Activated gamma-delta T cell treated with Interleukin-2 at 50 U/mL for 16 hours (primary cell): ENCODE measurements at regions not wholly inside any gene's neighbourhood (a gene's known extent, or its start where the extent isn't known, plus 50 kb on each side); places are given as distances from the start of the nearest gene placed in this dataset.

ENCODE experiments used
- DNase-seq: peaks from one replicate; pipeline ENCODE4 v3.0.0-alpha.2; 2020

GRCh38 chr10:124346831-124347230, 71.9 kb downstream of the OAT start:
- no peak for DNase-seq

- no peak for DNase-seq
Measured at GRCh38 chr10:124345521-124345920, 73.2 kb downstream of the OAT start.

- no peak for DNase-seq
Measured at GRCh38 chr10:124344931-124345330, 73.8 kb downstream of the OAT start.

- DNase-seq: no peak
Measured at GRCh38 chr10:124344266-124344590, 74.5 kb downstream of the OAT start.

GRCh38 chr10:124343351-124344265, 75.1 kb downstream of the OAT start:
- no peak for DNase-seq

- DNase-seq: no peak
Measured at GRCh38 chr10:124342821-124343170, 75.9 kb downstream of the OAT start.

- DNase-seq: no peak
Measured at GRCh38 chr10:124342136-124342820, 76.4 kb downstream of the OAT start.

GRCh38 chr10:124341768-124342135, 77.0 kb downstream of the OAT start:
- peak; percentile 6 for DNase-seq

GRCh38 chr10:124340033-124340760, 78.5 kb downstream of the OAT start:
- no peak for DNase-seq

GRCh38 chr10:124339119-124340032, 79.3 kb downstream of the OAT start:
- no peak for DNase-seq

GRCh38 chr10:124338276-124338925, 80.3 kb downstream of the OAT start:
- no peak for DNase-seq

GRCh38 chr10:124336186-124336585, 82.5 kb downstream of the OAT start:
- no peak for DNase-seq

- DNase-seq: no peak
Measured at GRCh38 chr10:124333931-124334330, 84.8 kb downstream of the OAT start.

GRCh38 chr10:124332426-124332825, 86.3 kb downstream of the OAT start:
- DNase-seq: no peak

- no peak for DNase-seq
Measured at GRCh38 chr10:124329941-124330340, 88.8 kb downstream of the OAT start.

- no peak for DNase-seq
Measured at GRCh38 chr10:124329362-124329761, 89.4 kb downstream of the OAT start.

GRCh38 chr10:124328477-124329220, 90.1 kb downstream of the OAT start:
- DNase-seq: no peak

- no peak for DNase-seq
Measured at GRCh38 chr10:124325998-124326636, 92.6 kb downstream of the OAT start.

- no peak for DNase-seq
Measured at GRCh38 chr10:124325633-124325914, 93.1 kb downstream of the OAT start.

GRCh38 chr10:124324856-124325632, 93.7 kb downstream of the OAT start:
- DNase-seq: no peak
